ENCODE measurements at regions not wholly inside any gene's neighbourhood (a gene's known extent, or its start where the extent isn't known, plus 50 kb on each side); places are given as distances from the start of the nearest gene placed in this dataset.
"Not testable (repeated sequence)": the region's sequence is repeated elsewhere in the genome, so short reads cannot be mapped to it uniquely, and the experiment has no call there.

GRCh38 chr3:76527773-76528172, 512.1 kb upstream of the ROBO2 start:
- DNase-seq (ENCODE audit: low read depth in 3 of 3), result no peak

- DNase-seq (ENCODE audit: low read depth in 3 of 3), result no peak
Observed at GRCh38 chr3:76532158-76532822, 507.6 kb upstream of the ROBO2 start.

DNA sequence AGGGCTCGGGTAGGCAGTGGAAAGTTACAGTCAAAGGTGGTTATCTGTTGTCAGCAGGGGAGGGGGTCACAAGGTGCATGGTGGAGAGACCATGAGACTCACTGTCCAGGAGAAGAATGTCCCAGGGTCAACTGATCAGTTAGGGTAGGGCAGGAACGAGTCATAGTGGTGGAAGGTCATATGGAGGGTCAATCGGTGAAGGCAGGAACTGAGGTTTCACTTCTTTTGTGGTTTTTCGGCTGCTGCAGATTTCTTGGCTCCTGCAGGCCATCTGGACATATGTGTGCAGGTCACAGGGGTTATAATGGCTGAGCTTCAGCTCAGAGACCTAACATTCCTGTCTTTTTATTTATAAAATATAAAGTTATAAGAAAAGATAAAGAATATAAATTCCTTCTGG, 506.2 kb upstream of the ROBO2 start:
- DNase-seq (ENCODE audit: low read depth in 3 of 3), result not testable (repeated sequence)

- not testable (repeated sequence) for DNase-seq (ENCODE audit: low read depth in 3 of 3)
Observed at GRCh38 chr3:76537857-76538256, 502.0 kb upstream of the ROBO2 start.

DNA sequence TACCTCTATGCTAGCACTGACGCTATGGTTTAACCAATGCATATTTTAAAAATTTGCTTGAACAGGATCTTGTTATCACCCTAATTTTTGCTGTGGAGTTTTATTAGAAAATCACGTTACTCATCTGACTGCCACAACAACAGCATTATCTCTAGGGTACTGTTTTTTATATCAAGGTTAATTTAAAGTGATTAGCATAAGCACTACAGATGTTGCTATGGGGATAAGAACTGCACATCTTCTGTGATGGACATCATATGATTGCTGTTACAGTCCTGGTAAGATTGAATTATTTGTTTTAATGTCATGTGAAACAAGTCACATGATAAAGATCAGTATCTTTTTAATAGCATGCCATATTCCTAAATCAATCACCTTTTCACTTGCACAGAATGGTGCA, 492.2 kb upstream of the ROBO2 start:
- no peak for DNase-seq (ENCODE audit: low read depth in 3 of 3)

DNA sequence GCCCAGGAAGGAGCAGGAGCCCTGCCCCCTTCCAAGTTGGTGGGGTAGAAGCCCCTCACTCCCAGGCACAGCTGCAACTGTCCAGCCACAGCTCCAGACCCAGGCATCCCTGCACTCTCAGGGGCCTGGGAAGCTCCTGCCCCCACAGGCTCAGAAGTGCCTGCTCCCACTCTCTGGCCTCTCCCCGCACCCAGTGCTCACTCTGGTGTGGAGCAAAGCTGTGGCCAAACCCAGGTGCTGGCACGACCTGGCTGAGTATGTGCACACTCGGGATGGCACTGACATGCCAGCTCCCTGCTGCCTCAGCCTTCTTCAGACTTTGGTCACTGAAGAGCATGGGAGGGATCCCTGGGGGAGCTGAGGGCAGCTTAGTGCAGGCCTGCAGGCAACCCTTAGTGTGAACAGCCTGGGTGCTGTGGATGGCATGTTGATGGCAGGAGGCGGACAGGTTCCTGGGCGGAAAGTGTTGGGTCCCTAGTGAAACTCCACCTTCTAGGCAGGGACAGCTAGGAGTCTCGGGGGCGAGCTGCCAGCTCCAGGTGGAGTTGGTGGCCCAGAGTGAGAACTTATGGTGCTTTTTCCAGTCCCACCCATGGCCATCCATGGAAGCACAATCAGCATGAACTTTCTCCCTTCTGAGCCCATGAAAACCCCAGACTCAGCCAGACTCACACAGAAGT, 489.2 kb upstream of the ROBO2 start:
- DNase-seq (ENCODE audit: low read depth in 3 of 3), result no peak

DNA sequence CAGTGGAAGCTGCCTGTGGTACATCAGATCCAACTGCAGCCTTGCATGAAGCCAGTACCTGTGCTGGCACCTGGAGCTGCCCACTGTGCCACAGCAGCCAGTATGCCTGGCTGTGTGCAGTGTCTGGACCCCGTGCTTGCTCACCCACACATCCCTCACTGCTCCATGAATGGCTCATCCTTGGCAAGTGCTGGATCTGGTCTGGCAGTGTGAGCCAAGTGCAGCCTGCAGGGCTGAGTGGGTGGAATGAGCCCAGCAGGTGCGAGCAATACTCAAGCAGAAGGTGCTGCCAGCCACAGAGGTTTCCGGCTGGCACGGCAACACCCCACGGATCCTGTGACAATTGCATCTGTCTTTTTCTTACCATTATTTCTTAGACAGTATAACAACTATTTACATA, 488.2 kb upstream of the ROBO2 start:
- DNase-seq (ENCODE audit: low read depth in 3 of 3), result no peak

- DNase-seq (ENCODE audit: low read depth in 3 of 3), result no peak
Observed at GRCh38 chr3:76552653-76553052, 487.2 kb upstream of the ROBO2 start.

- no peak for DNase-seq (ENCODE audit: low read depth in 3 of 3)
Observed at GRCh38 chr3:76554707-76555106, 485.2 kb upstream of the ROBO2 start.

DNA sequence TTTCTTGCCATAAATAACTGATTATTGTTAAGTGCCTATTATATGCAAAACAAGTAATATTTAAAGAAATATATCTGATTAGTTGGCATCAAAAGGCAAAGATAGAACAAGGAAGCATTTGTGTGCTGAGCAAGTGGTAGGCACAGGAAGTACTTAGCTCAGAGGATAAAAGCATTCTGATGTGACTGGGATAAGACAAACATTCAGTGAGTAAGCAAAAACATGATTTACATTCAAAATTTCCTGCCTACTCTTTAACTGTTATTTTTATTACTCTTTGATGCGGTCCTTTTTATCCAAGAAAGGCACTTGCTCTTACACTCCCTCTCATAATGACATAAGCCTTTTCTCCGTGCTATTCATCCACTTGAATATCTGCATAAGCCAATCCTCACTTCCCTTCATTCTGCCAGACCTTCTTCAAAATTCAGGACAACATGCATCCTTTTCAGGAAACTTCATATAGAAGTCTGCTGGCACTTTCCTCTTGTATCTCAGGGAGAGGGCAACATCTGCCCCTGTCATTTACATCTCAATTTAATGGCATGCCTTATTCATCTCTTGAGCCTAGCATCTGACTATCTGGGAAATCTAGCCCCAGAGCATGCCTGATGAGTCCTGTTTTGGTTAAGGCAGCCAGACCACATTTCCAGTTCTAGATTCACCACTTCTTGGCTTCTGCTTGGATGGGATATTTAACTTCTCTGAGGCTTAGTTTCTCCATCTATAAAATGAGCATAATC, 478.2 kb upstream of the ROBO2 start:
- no peak for DNase-seq (ENCODE audit: low read depth in 3 of 3)

- DNase-seq (ENCODE audit: low read depth in 3 of 3), result no peak
Observed at GRCh38 chr3:76565496-76566210, 474.2 kb upstream of the ROBO2 start.

GRCh38 chr3:76566211-76566534, 473.7 kb upstream of the ROBO2 start:
- no peak for DNase-seq (ENCODE audit: low read depth in 3 of 3)

- DNase-seq (ENCODE audit: low read depth in 3 of 3), result no peak
Observed at GRCh38 chr3:76566904-76567303, 473.0 kb upstream of the ROBO2 start.

GRCh38 chr3:76570436-76571057, 469.4 kb upstream of the ROBO2 start:
- DNase-seq (ENCODE audit: low read depth in 3 of 3), result no peak

DNA sequence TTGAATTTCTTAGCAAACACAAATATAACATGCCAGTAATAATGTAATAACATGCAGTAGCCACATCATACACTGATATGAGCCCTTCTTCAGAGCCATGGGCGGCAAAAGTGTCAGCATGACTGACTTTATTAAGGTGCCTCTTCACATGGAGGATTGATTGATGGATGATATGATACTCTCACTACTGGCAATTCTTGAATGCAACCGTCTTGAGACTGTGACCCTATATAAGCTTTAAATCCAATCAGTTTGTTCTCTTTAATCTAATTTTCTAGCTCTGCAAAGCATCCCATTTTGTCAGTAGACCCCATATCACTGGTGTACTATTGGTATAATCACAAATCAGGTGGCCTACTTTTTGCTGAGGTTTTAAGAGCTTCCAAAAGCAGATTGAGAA, 463.7 kb upstream of the ROBO2 start:
- DNase-seq (ENCODE audit: low read depth in 3 of 3), result no peak

- DNase-seq (ENCODE audit: low read depth in 3 of 3), result no peak
Observed at GRCh38 chr3:76582098-76582497, 457.8 kb upstream of the ROBO2 start.

DNA sequence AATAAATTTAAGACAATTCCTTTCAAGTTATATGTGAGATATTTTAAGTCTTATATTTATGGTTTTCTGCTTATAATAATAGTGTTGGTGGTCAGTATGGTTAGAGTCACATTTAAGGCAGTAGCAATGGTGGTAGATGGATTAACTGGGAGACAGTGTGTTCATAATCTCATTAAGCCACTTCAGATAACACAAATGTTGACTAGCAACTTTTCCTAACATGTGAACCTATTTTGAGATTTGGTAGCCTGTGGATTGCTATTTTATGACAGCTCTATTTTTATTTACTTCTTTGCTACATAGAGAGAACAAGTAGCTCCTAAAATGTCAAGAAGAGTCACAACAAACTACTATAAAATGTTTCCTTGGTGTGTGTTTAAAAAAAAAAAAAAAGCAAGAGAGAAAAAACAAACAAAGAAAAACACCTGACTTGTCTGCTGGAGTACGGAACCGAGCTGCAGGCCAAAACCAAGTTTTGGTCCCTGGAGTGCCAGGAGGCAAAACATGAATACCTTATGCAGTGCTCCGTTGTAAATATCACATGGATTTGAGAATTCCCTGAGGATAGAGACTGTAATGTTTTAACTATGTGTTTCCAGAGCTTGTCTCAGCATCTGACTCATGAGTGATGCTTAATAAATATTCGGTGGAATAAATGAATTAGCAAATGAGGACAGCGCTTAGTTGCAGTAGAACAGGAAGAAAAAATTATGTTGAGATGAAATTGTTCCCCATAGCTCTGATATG, 457.1 kb upstream of the ROBO2 start:
- DNase-seq (ENCODE audit: low read depth in 3 of 3), result no peak

DNA sequence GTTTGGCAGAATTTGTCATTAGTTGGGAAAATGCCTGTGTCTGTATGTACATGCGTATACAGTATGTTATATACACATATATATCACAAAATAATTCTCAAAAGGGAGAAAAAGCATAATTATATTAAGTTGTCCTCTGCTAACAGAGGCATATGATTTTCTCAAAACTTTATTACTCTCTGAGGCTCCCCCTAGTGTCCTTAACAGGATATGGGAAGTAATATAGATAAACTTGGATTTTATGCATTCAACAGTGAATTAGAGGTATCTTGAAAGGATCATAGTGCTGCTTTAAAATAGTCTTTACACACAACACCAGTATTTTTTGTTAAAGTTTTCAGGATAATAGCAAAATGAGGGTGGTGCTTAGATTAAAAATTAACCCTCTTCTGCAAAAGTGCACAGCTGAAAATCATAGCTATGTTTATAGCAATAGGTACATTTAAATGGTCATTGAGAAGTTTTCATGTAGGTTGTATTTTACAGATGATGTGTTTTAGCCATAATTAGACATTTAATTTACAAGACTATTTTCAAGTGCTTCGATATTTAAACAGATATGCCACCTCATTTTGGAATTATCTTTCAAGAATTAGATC, 454.0 kb upstream of the ROBO2 start:
- DNase-seq (ENCODE audit: low read depth in 3 of 3), result no peak

DNA sequence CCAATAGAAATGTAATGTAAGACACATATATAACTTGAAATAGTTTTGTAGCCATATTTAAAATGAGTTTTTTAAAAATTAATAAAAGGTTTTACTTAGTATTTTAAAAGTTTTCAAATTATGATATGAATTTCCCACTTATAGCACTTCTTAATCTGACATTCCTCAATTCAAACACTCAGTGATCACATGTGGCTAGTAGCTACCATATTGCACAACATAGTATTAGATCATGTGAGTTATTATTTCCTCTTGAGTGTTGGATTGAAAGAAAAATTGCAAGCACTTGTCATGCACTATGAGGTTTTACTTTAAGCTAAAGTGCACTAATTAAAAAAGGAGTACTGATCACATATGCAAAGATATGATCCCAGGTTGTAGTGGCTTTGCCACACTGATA, 453.4 kb upstream of the ROBO2 start:
- DNase-seq (ENCODE audit: low read depth in 3 of 3), result no peak

DNA sequence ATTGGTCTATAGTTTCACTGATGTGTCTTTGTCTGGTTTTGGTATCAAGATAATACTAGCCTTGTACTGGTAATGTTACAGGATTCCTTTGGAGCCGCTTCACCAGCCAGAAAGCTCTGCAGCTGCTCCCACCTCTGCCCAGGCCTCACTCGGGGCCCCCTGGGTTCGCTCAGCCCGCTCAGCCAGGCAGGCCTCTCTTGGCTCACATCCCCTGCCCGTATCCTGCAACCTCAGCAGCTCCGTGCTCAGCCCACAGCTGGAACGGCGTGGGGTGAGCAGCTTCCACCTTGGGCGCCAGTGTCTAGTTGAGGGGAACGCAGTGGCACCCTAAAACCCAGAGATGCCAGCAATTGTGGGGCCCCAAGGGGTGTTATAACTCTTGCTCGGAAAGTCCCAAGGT, 429.7 kb upstream of the ROBO2 start:
- DNase-seq (ENCODE audit: low read depth in 3 of 3), result no peak

- no peak for DNase-seq (ENCODE audit: low read depth in 3 of 3)
Observed at GRCh38 chr3:76615719-76616118, 424.2 kb upstream of the ROBO2 start.
